Adipocyte (in vitro differentiated cells): ENCODE measurements at regions not wholly inside any gene's neighbourhood (a gene's known extent, or its start where the extent isn't known, plus 50 kb on each side); places are given as distances from the start of the nearest gene placed in this dataset.

Source experiments
- DNase-seq: peaks from one replicate; pipeline ENCODE4 v3.0.0-alpha.2; 2015; ENCODE audit warnings: low read depth
- H3K27me3 ChIP-seq: replicated peaks from 2 replicates; pipeline ENCODE4 v1.7.0; 2013; ENCODE audit warnings: mild to moderate bottlenecking, low read length, moderate library complexity; ENCODE audit not compliant: control insufficient read depth, insufficient read depth
- H3K36me3 ChIP-seq: 2 replicates; pipeline ENCODE4 v1.7.0; 2013; ENCODE audit warnings: low read length, mild to moderate bottlenecking, moderate library complexity; ENCODE audit not compliant: control insufficient read depth, insufficient read depth, severe bottlenecking
- H3K4me1 ChIP-seq: 2 replicates; pipeline ENCODE4 v1.7.0; 2013; ENCODE audit warnings: mild to moderate bottlenecking, low read length, moderate library complexity; ENCODE audit not compliant: control insufficient read depth, insufficient read depth
- H3K4me3 ChIP-seq: 2 replicates; pipeline ENCODE4 v1.7.0; 2013; ENCODE audit warnings: mild to moderate bottlenecking, low read length, moderate library complexity
- H3K9ac ChIP-seq: 2 replicates; pipeline ENCODE4 v1.7.0; 2013; ENCODE audit warnings: mild to moderate bottlenecking, low read length, moderate library complexity
- H3K9me3 ChIP-seq: 2 replicates; pipeline ENCODE4 v1.7.0; 2013; ENCODE audit warnings: mild to moderate bottlenecking, low read length, moderate library complexity; ENCODE audit not compliant: control insufficient read depth

DNA sequence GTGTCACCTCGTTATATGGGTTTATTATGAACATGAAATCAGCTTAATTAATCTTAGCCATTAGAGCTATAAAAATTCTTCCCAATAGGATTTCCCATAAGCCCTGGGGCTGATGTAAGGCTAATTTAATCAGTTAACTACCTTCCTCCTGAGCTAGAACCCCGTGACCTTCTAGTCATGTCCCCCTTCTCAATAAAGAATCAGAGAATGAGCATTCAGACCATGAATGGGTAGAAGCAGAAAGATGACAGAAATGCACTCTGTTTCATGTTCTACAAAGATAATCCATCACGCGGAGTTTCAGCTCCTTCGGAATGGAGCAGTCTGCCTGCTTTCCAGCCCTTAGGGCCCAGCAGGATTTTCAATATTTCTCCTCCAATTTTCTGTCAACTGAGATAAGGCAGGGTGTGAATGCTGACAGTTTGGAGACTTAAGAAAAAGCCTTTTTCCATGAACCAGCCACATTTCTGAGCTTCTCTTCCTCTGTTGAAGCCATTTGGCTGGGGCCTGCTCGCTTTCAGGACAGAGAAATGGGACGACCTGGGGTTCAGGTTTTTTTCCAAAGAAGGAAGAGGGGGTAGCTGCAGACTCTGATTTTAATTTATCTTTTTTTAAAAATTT, 211.0 kb downstream of the NEBL start:
- H3K27me3 ChIP-seq: no peaks in the 10 kb centered on the region
- H3K9ac ChIP-seq: no peak overlapping the region
- no peaks in the 10 kb centered on the region for H3K9me3 ChIP-seq
- no peak overlapping the region for H3K4me3 ChIP-seq
- no peak for DNase-seq
- no peaks in the 10 kb centered on the region for H3K4me1 ChIP-seq
- no peaks in the 10 kb centered on the region for H3K36me3 ChIP-seq

GRCh38 chr10:20685462-20685861, 211.6 kb downstream of the NEBL start:
- DNase-seq: no peak
- H3K9me3 ChIP-seq: no peaks in the 10 kb centered on the region
- no peaks in the 10 kb centered on the region for H3K4me1 ChIP-seq
- no peak overlapping the region for H3K9ac ChIP-seq
- no peak overlapping the region for H3K4me3 ChIP-seq
- no peaks in the 10 kb centered on the region for H3K36me3 ChIP-seq
- no peaks in the 10 kb centered on the region for H3K27me3 ChIP-seq

GRCh38 chr10:20683345-20683744, 213.8 kb downstream of the NEBL start:
- Histone ChIP-seq H3K36me3 (no peaks in the 10 kb centered on the region), H3K9ac (no peak overlapping the region), H3K4me3 (no peak overlapping the region), H3K9me3 (no peaks in the 10 kb centered on the region), H3K27me3 (no peaks in the 10 kb centered on the region), H3K4me1 (no peaks in the 10 kb centered on the region)
- DNase-seq: no peak

DNA sequence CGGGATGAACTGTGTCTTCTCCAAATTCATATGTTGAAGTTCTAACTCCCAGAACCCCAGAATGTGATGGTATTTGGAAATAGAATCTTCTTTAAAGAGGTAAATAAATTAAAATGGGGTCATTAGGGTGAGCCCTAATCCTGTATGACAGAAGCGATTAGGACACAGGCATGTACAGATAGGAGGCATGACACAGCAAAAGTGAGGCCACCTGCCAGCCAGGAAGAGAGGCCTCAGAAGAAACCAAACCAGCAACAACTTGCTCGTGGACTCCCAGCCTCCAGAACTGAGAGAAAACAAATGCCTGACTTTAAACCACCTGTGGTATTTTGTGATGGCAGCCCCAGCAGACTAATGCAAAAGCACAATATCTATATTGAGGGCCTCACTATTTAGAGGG, 214.3 kb downstream of the NEBL start:
- DNase-seq: no peak

GRCh38 chr10:20677340-20677739, 219.8 kb downstream of the NEBL start:
- H3K27me3 ChIP-seq: no peaks in the 10 kb centered on the region
- H3K4me3 ChIP-seq: no peak overlapping the region
- H3K9me3 ChIP-seq: no peaks in the 10 kb centered on the region
- DNase-seq: no peak
- no peaks in the 10 kb centered on the region for H3K36me3 ChIP-seq
- H3K9ac ChIP-seq: no peak overlapping the region
- H3K4me1 ChIP-seq: no peaks in the 10 kb centered on the region

More for the DNA sequence above, 214.3 kb downstream of the NEBL start:
- Histone ChIP-seq H3K9me3 (no peaks in the 10 kb centered on the region), H3K9ac (no peak overlapping the region), H3K27me3 (no peaks in the 10 kb centered on the region), H3K4me3 (no peak overlapping the region), H3K4me1 (no peaks in the 10 kb centered on the region), H3K36me3 (no peaks in the 10 kb centered on the region)

- H3K4me3 ChIP-seq: no peak overlapping the region
- H3K36me3 ChIP-seq: no peaks in the 10 kb centered on the region
- no peaks in the 10 kb centered on the region for H3K4me1 ChIP-seq
- DNase-seq: no peak
- H3K27me3 ChIP-seq: no peaks in the 10 kb centered on the region
- no peaks in the 10 kb centered on the region for H3K9me3 ChIP-seq
- no peak overlapping the region for H3K9ac ChIP-seq
These were observed 222.2 kb downstream of the NEBL start for GRCh38 chr10:20674926-20675325.

DNA sequence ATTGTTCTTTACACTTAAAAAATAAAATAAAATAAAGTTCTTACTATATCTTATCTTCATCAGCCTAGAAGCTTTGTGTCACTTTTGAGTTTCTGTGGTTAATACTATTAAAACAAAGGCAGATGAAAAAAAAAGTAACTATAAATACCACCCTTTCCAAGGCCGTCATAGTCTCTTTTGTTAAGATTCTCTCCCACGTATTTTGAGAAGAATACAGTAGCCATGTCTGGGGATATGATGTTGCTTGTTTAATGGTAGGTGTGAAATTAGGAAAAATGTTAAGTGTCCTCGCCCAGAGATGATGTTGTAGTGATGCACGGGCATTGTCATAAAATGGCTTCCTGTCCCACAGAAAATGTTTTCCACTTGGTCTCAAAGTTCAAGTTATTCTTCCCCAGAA, 223.9 kb downstream of the NEBL start:
- DNase-seq: no peak
- no peaks in the 10 kb centered on the region for H3K27me3 ChIP-seq
- H3K36me3 ChIP-seq: no peaks in the 10 kb centered on the region
- no peaks in the 10 kb centered on the region for H3K4me1 ChIP-seq
- H3K9me3 ChIP-seq: no peaks in the 10 kb centered on the region
- H3K4me3 ChIP-seq: no peak overlapping the region
- H3K9ac ChIP-seq: no peak overlapping the region

DNA sequence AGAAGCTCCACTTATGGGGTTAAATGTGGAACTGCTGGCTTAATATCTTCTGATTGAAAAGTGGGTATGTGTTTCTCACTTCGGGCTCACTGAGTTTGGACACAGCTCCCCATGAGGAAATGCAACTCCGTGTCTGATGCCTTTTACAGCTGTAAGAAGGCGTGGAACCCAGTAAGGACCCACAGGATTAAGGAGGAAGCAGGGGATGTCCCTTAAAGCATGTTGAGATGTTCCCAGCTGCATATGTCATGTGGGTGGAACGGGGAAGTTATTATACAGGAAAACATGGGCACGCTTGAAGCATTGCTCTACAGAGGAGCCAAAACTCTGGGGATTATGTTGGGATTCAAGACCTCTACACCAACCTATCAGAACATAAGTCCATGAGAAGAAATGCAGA, 224.4 kb downstream of the NEBL start:
- H3K9me3 ChIP-seq: no peaks in the 10 kb centered on the region
- H3K36me3 ChIP-seq: no peaks in the 10 kb centered on the region
- DNase-seq: no peak
- no peaks in the 10 kb centered on the region for H3K4me1 ChIP-seq
- H3K27me3 ChIP-seq: no peaks in the 10 kb centered on the region
- H3K9ac ChIP-seq: no peak overlapping the region
- no peak overlapping the region for H3K4me3 ChIP-seq

GRCh38 chr10:20670579-20670978, 226.5 kb downstream of the NEBL start:
- H3K9me3 ChIP-seq: no peaks in the 10 kb centered on the region
- DNase-seq: no peak
- H3K27me3 ChIP-seq: no peaks in the 10 kb centered on the region
- H3K4me1 ChIP-seq: no peaks in the 10 kb centered on the region
- H3K36me3 ChIP-seq: no peaks in the 10 kb centered on the region
- H3K4me3 ChIP-seq: no peak overlapping the region
- no peak overlapping the region for H3K9ac ChIP-seq

GRCh38 chr10:20668985-20669384, 228.1 kb downstream of the NEBL start:
- no peaks in the 10 kb centered on the region for H3K36me3 ChIP-seq
- H3K4me3 ChIP-seq: no peak overlapping the region
- no peak for DNase-seq
- H3K4me1 ChIP-seq: no peaks in the 10 kb centered on the region
- H3K27me3 ChIP-seq: no peaks in the 10 kb centered on the region
- H3K9ac ChIP-seq: no peak overlapping the region
- no peaks in the 10 kb centered on the region for H3K9me3 ChIP-seq

- no peak for DNase-seq
- Histone ChIP-seq H3K36me3 (no peaks in the 10 kb centered on the region), H3K4me3 (no peak overlapping the region), H3K9me3 (peaks cover 10% of the 10 kb centered on the region), H3K9ac (no peak overlapping the region), H3K4me1 (no peaks in the 10 kb centered on the region), H3K27me3 (no peaks in the 10 kb centered on the region)
These were observed 234.4 kb downstream of the NEBL start for GRCh38 chr10:20662742-20663141.

- Histone ChIP-seq H3K9ac (no peak overlapping the region), H3K36me3 (no peaks in the 10 kb centered on the region), H3K4me3 (no peak overlapping the region), H3K27me3 (no peaks in the 10 kb centered on the region), H3K9me3 (peaks cover 10% of the 10 kb centered on the region), H3K4me1 (no peaks in the 10 kb centered on the region)
- no peak for DNase-seq
These were observed 237.9 kb downstream of the NEBL start for GRCh38 chr10:20659225-20659624.
